RWPE2 (cell line): ENCODE measurements at regions not wholly inside any gene's neighbourhood (a gene's known extent, or its start where the extent isn't known, plus 50 kb on each side); places are given as distances from the start of the nearest gene placed in this dataset.

Experiments used
- ATAC-seq: fragments of 200-7000 bp; cut with Tn5 transposase; 3 replicates; pipeline ENCODE4 v1.9.1; 2021; ENCODE audit warnings: low read depth
- DNase-seq: peaks from one replicate; pipeline ENCODE4 v3.0.0-alpha.2; 2020; ENCODE audit warnings: low spot score
- H3K27ac ChIP-seq: fragments of 450-650 bp; 2 replicates; pipeline ENCODE4 v1.5.1; 2017; ENCODE audit warnings: mild to moderate bottlenecking; ENCODE audit not compliant: poor library complexity, severe bottlenecking
- H3K27me3 ChIP-seq: fragments of 250-450 bp; sonication (Bioruptor Pico); 2 replicates; pipeline ENCODE4 v1.5.1; 2021; ENCODE audit warnings: mild to moderate bottlenecking, moderate library complexity; ENCODE audit not compliant: insufficient read depth, poor library complexity, severe bottlenecking
- H3K36me3 ChIP-seq: fragments of 250-450 bp; sonication (Bioruptor Pico); 2 replicates; pipeline ENCODE4 v1.5.1; 2020; ENCODE audit warnings: low read depth, mild to moderate bottlenecking, moderate library complexity
- H3K4me1 ChIP-seq: fragments of 250-450 bp; sonication (Bioruptor Pico); 2 replicates; pipeline ENCODE4 v1.5.1; 2021; ENCODE audit warnings: mild to moderate bottlenecking, moderate library complexity; ENCODE audit not compliant: insufficient read depth, poor library complexity, severe bottlenecking
- H3K4me3 ChIP-seq: fragments of 250-450 bp; sonication (Bioruptor Pico); 2 replicates; pipeline ENCODE4 v1.5.1; 2021; ENCODE audit warnings: mild to moderate bottlenecking, moderate library complexity; ENCODE audit not compliant: severe bottlenecking
- H3K9me3 ChIP-seq: fragments of 250-450 bp; sonication (Bioruptor Pico); 2 replicates; pipeline ENCODE4 v1.5.1; 2021; ENCODE audit warnings: mild to moderate bottlenecking, moderate library complexity; ENCODE audit not compliant: severe bottlenecking
- TF ChIP-seq, protein P1 (sequence below): fragments of 450-650 bp; IDR thresholded peaks from one replicate; pipeline ENCODE4 v1.5.1; 2017; ENCODE audit warnings: mild to moderate bottlenecking, moderate library complexity; ENCODE audit not compliant: poor library complexity, severe bottlenecking

DNA sequence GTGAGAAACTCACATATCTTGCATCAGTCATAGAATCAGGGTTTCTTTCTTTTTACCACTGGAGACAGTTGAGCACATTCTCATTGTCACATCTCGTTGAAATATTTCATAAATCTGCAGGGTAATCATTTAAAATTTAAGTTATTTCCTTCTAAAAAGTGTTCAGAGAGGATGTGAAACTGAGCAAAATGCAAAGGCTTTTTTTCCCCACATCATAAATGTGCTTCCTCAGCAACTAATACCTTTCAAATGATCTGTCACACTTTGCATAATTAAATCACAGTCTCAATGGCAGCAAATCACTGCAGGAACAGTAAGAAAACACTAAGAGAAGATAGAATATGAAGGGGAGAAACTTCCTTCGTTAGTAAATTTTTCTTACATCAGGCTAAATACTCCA is 187.5 kb downstream of the EVX1 start:
- TF ChIP-seq, protein P1, sequence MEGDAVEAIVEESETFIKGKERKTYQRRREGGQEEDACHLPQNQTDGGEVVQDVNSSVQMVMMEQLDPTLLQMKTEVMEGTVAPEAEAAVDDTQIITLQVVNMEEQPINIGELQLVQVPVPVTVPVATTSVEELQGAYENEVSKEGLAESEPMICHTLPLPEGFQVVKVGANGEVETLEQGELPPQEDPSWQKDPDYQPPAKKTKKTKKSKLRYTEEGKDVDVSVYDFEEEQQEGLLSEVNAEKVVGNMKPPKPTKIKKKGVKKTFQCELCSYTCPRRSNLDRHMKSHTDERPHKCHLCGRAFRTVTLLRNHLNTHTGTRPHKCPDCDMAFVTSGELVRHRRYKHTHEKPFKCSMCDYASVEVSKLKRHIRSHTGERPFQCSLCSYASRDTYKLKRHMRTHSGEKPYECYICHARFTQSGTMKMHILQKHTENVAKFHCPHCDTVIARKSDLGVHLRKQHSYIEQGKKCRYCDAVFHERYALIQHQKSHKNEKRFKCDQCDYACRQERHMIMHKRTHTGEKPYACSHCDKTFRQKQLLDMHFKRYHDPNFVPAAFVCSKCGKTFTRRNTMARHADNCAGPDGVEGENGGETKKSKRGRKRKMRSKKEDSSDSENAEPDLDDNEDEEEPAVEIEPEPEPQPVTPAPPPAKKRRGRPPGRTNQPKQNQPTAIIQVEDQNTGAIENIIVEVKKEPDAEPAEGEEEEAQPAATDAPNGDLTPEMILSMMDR: no peak
- no peaks in the 10 kb centered on the region for H3K36me3 ChIP-seq
- DNase-seq: no peak

DNA sequence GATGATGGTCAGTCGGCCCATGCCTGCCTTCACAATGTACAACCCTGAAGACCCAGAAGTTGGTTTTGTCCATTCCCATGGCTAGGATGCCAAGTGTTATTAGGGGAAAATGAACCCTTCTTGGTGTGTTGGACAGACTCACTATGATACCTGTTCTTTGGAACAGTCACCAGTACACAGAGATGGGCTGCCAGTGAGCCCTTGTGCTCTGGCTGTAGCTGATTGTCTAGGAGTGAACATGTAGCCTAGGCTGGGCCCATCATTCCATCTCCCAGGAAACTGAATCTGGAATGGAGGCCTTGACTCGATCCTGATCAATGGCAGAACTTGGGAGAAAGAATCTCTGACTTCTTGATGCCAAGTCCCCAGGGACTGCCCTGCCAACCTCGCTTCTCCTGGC is 188.9 kb downstream of the EVX1 start:
- Histone ChIP-seq H3K4me3 (no peak overlapping the region), H3K36me3 (no peaks in the 10 kb centered on the region), H3K27me3 (no peaks in the 10 kb centered on the region), H3K9me3 (no peaks in the 10 kb centered on the region), H3K27ac (no peak overlapping the region), H3K4me1 (no peaks in the 10 kb centered on the region)
- ATAC-seq (no peak), DNase-seq (no peak)
- TF ChIP-seq, protein P1: no peak

More for the DNA sequence above, 187.5 kb downstream of the EVX1 start:
- H3K9me3 ChIP-seq: no peaks in the 10 kb centered on the region
- H3K4me1 ChIP-seq: no peaks in the 10 kb centered on the region
- no peaks in the 10 kb centered on the region for H3K27me3 ChIP-seq
- no peak overlapping the region for H3K4me3 ChIP-seq
- no peak overlapping the region for H3K27ac ChIP-seq
- ATAC-seq: no peak

DNA sequence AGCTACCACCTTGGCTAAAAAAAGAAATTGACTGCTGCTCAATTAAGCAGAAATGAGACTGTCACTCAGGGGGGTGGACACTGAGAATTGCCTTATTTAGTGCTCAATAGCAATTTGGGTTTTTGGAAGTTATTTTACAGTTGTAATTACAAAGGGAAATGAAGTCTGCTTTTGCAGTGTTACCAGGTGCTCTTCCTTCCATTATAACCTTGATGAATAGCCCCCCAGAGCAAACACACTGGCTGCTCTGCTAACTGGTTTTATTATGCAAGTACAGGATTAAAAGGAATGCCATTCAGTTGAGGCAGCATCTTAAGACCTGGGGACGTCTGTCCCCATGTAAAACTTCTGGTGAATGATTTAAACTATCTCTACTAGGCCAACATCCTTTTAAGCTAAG is 191.0 kb downstream of the EVX1 start:
- Histone ChIP-seq H3K4me1 (no peaks in the 10 kb centered on the region), H3K36me3 (no peaks in the 10 kb centered on the region), H3K4me3 (no peak overlapping the region), H3K27ac (no peak overlapping the region), H3K27me3 (no peaks in the 10 kb centered on the region), H3K9me3 (no peaks in the 10 kb centered on the region)
- ATAC-seq (no peak), DNase-seq (no peak)
- TF ChIP-seq, protein P1: no peak

DNA sequence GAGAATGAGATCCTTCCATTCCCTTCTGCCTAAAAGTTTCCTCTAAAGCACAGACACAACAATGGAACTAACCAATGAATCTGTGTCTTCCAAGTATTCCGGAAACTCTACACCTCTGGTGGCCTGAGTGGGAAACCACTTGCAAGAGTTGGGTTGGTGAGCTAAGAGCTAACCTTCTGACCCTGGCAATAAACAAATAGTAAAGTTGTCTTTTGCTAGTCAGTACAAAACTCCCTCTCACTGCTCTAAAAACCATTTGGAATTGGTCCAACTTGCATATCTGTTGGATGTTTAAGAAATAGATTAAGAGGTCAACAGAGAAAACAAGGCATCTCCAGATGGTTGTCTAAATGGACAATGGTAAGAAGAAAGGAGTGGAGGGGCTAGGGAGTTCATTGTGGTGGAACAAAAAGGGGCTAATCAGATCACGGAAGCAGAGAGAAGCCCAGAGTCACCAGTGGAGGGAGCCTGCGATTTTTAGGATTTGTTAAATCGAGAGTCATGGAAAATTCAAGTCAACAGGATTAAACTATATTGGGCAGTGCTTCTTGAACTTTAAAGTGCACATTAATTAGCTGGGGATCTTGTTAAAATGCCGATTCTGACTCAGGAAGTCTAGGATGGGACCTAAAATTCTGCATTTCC is 192.3 kb downstream of the EVX1 start:
- Histone ChIP-seq H3K27ac (no peak overlapping the region), H3K27me3 (no peaks in the 10 kb centered on the region), H3K9me3 (no peaks in the 10 kb centered on the region), H3K4me1 (no peaks in the 10 kb centered on the region), H3K4me3 (no peak overlapping the region), H3K36me3 (no peaks in the 10 kb centered on the region)
- no peak for ATAC-seq
- TF ChIP-seq, protein P1: no peak
- DNase-seq: no peak

DNA sequence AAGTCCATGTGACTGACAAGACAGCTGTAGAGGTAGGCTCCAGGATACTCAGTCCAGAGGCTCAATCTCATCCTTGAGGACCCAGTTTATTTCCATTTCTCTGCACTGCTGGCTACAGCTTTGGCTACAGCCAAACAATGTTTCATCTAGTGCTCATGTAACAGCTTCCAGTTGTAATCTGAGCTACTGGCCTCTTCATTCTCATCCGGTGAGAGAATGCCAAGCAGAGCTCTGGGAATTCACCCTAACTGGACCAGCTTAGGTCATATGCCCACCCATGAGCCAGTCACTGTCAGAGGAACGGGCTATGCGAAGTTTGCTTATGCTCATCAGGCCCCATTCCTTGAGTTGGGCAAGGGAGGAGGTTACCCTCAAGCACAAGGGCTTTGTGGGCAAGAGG is 192.9 kb downstream of the EVX1 start:
- no peaks in the 10 kb centered on the region for H3K27me3 ChIP-seq
- H3K27ac ChIP-seq: no peak overlapping the region
- ATAC-seq (no peak), DNase-seq (no peak)
- H3K4me3 ChIP-seq: no peak overlapping the region
- no peaks in the 10 kb centered on the region for H3K36me3 ChIP-seq
- H3K4me1 ChIP-seq: no peaks in the 10 kb centered on the region
- no peaks in the 10 kb centered on the region for H3K9me3 ChIP-seq
- TF ChIP-seq, protein P1: no peak
